Lower leg skin (tissue), 4 donors: ENCODE measurements at regions not wholly inside any gene's neighbourhood (a gene's known extent, or its start where the extent isn't known, plus 50 kb on each side); places are given as distances from the start of the nearest gene placed in this dataset.
A peak's percentile ranks its signal among the peaks of the same experiment; 100 is the strongest.
"Not testable (repeated sequence)": the region's sequence is repeated elsewhere in the genome, so short reads cannot be mapped to it uniquely, and the experiment has no call there.

ENCODE experiments used
- DNase-seq, 2 donors: peaks; one replicate each; pipeline ENCODE4 v3.0.0-alpha.2; 2019; ENCODE audit warnings: low spot score in 2 of 2
- H3K4me3 ChIP-seq: fragments of 200-600 bp; sonication (generic); 2 replicates; pipeline ENCODE4 v1.5.1; 2017; ENCODE audit warnings: mild to moderate bottlenecking, low read depth; ENCODE audit not compliant: poor library complexity, severe bottlenecking
- POLR2A ChIP-seq, 2 donors: fragments of 450-650 bp; IDR thresholded peaks; one replicate each; pipeline ENCODE4 v1.6.1; 2016 to 2017; ENCODE audit warnings: antibody characterized with exemption in 2 of 2, mild to moderate bottlenecking in 1 of 2, moderate library complexity in 1 of 2
- WGBS, 2 donors: methylation state at CpG; one replicate each; pipeline ENCODE4 v1.1.5; 2018; 5-methylcytosine and 5-hydroxymethylcytosine counted together
- intact Hi-C: fragments of 100-400 bp; cut with DNase I; formaldehyde crosslinking; loops from one replicate; pipeline ENCODE4 v1.15.0; 2023; ENCODE audit warnings: low total_unique reads
- TF ChIP-seq, protein P1 (sequence below), 3 donors: fragments of 450-650 bp; IDR thresholded peaks; one replicate each; pipeline ENCODE4 v1.5.1; 2016; ENCODE audit warnings: antibody characterized with exemption in 3 of 3, mild to moderate bottlenecking in 3 of 3, moderate library complexity in 2 of 3

DNA sequence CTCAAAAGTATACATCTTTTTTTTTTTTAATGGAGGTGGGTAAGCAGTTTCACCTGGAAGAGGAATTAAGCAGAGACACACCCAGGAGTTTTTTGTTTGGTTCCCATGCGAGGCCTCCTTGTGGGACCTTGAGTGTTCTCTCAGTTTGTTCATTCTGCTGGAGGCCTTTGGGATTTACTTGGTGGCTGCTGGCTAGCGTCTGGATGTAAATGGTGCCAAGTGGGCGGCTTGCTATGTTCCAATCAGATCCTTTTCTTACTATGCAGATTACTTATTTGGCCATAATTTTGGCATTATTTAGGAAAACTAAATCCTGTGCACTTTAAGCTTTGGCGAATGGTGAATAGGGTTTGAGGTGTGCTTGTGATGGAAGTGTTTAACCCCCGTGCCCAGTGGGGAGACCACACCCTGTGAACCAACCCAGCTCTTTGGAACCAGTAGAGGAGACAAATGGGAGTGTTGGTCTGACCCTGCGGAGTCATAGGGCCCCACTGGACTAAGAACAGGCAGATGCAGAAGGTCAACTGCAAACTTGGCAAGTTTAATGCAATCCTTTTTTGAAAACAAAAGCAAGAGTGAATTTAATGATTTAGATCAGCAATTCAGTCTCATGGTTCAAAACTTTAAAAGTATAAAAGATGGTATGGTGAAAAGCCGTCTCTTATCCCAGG is 79.4 kb downstream of the EBLN2 start:
- H3K4me3 ChIP-seq, result no peak overlapping the region
- no peak for DNase-seq
- intact Hi-C loops, result no loop called here
- WGBS, 2 donors, result 53 to 57% methylated on average over 7 of the region's 7 CpGs
- TF ChIP-seq, protein P1, sequence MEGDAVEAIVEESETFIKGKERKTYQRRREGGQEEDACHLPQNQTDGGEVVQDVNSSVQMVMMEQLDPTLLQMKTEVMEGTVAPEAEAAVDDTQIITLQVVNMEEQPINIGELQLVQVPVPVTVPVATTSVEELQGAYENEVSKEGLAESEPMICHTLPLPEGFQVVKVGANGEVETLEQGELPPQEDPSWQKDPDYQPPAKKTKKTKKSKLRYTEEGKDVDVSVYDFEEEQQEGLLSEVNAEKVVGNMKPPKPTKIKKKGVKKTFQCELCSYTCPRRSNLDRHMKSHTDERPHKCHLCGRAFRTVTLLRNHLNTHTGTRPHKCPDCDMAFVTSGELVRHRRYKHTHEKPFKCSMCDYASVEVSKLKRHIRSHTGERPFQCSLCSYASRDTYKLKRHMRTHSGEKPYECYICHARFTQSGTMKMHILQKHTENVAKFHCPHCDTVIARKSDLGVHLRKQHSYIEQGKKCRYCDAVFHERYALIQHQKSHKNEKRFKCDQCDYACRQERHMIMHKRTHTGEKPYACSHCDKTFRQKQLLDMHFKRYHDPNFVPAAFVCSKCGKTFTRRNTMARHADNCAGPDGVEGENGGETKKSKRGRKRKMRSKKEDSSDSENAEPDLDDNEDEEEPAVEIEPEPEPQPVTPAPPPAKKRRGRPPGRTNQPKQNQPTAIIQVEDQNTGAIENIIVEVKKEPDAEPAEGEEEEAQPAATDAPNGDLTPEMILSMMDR (IDR thresholded peaks at IDR 0.05), result no peak
- TF ChIP-seq POLR2A (IDR thresholded peaks at IDR 0.05), result no peak

DNA sequence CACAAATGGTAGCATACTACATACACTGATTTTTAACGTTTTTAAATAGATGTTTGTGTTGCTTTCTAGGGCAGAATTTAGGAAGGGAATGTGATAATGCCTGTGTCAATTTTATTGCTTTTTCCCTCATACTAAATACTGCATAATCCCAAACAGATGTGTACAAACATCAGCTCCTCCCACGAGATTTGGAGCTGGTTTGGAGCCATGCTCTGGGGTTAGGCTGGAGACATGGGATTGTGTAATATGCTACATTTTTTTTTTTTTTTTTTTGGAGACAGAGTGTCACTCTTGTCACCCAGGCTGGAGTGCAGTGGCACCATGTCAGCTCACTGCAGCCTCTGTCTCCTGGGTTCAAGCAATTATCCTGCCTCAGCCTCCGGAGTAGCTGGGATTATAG is 80.1 kb downstream of the EBLN2 start:
- no peak overlapping the region for H3K4me3 ChIP-seq
- TF ChIP-seq POLR2A (IDR thresholded peaks at IDR 0.05), result no peak
- TF ChIP-seq, protein P1 (IDR thresholded peaks at IDR 0.05), result no peak
- WGBS, 2 donors, result 48 to 51% methylated on average over 3 of the region's 3 CpGs
- peak in 1 of 2 donors; percentile 54 for DNase-seq
- intact Hi-C loops, result no loop called here

DNA sequence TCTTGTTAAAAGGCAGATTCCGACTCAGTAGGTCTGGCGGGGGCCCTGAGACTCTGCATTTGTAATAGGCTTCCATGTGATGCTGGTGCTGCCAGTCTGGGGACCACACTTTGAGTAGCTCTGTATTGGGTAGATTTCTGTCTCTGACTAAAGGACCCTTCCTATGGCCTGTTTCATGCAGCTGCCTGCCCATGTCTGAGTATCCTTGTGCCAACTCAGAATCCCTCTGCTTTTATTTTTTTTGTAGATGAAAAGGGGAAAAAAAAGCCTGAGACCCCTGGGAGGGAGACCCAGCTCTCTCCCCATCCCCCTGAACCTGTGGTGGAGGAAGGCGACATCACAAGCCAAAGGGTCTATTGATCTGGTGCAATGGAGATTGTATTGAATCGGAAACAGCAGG is 81.9 kb downstream of the EBLN2 start:
- no peak overlapping the region for H3K4me3 ChIP-seq
- DNase-seq, result no peak
- 91 to 96% methylated on average over 4 of the region's 4 CpGs for WGBS, 2 donors
- TF ChIP-seq POLR2A (IDR thresholded peaks at IDR 0.05), result no peak
- intact Hi-C loops, result no loop called here

DNA sequence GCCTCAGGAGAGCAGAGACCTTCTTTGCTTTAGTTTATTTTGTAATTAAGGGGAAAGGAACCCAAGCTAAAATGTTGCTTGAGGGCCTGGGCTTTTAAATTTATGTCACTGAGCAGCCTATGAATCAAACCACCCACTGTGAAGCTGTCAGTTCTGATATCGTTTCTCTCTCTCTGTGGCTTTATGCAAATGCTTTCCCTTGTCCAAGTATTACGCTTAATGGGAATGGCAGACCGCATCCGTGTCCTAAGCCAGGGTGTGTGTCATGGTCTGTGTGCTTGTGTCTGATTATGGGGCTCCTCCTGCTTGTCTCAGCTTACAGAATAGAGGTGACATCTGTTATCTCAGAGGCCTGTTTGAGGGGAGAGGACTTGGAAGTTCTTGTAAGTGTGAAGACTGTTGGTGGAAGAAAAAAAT is 82.4 kb downstream of the EBLN2 start:
- intact Hi-C loops, result no loop called here
- no peak overlapping the region for H3K4me3 ChIP-seq
- 13 to 31% methylated on average over 4 of the region's 4 CpGs for WGBS, 2 donors
- DNase-seq, result no peak
- TF ChIP-seq, protein P1 (IDR thresholded peaks at IDR 0.05), result no peak
- TF ChIP-seq POLR2A (IDR thresholded peaks at IDR 0.05), result no peak

DNA sequence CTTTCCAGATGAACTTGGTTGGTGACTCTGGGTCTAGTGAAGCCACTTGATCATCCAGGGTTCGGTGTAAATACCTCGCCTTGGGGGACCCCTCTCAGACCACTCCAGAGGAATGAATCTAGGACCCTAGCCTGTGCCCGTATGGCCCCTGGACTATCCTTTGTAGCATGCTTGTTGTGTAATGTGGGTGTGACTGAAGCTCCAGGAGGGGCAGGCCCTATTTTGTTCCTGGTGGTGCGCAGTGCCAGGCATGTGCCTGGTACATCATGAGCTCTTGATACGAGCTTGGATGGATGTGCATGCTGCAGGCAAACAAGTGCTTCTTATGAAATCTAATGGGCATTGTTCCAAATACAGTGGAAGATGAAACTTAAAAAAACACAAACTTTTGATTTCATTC is 82.8 kb downstream of the EBLN2 start:
- TF ChIP-seq POLR2A (IDR thresholded peaks at IDR 0.05), result no peak
- TF ChIP-seq, protein P1 (IDR thresholded peaks at IDR 0.05), result no peak
- intact Hi-C loops, result no loop called here
- 47 to 55% methylated on average over 5 of the region's 5 CpGs for WGBS, 2 donors
- DNase-seq, result no peak
- H3K4me3 ChIP-seq, result no peak overlapping the region

DNA sequence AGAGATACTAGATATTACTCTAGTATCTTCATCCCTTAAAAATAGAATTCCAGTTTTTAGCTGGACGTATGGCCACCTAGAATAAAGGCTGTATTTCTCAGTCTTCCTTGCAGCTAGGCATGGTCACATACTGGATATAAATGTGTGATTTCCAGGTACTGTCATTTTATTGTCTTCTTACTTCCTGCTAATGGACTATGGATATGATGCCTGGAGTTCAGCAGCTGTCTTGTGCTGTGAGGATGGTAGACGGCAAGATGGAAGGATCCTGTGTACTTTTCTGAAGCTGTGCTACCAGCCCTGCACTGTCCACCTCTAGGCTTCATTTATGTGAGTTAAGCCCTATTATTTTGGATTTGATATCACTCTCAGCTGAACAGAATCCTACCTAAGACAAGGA is 83.4 kb downstream of the EBLN2 start:
- WGBS, 2 donors, result 83 to 95% methylated on average over 2 of the region's 2 CpGs
- intact Hi-C loops, result no loop called here
- no peak for DNase-seq
- TF ChIP-seq, protein P1 (IDR thresholded peaks at IDR 0.05), result no peak
- TF ChIP-seq POLR2A (IDR thresholded peaks at IDR 0.05), result no peak
- H3K4me3 ChIP-seq, result no peak overlapping the region

DNA sequence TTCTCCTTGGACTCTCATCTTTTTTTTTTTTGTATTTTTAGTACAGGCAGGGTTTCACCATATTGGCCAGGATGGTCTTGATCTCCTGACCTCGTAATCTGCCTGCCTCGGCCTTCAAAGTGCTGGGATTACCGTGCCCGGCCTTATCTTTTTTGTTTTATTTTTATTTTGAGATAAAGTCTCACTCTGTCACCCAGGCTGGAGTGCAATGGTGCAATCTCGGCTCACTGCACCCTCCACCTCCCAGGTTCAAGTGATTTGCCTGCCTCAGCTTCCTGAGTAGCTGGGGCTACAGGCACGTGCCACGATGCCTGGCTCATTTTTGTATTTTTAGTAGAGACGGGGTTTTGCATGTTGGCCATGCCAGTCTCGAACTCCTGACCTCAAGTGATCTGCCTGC is 86.0 kb downstream of the EBLN2 start:
- DNase-seq, H3K4me3 ChIP-seq, intact Hi-C loops: not testable (repeated sequence)
- WGBS, 2 donors, result 83 to 89% methylated on average over 9 of the region's 9 CpGs
